Fibroblast of mammary gland (primary cell): ENCODE measurements at regions not wholly inside any gene's neighbourhood (a gene's known extent, or its start where the extent isn't known, plus 50 kb on each side); places are given as distances from the start of the nearest gene placed in this dataset.

ENCODE experiments used
- DNase-seq: peaks from one replicate; pipeline ENCODE4 v3.0.0-alpha.2; 2010; ENCODE audit warnings: low read depth
- H3K4me3 ChIP-seq: 2 replicates; pipeline ENCODE4 v1.5.1; 2011; ENCODE audit warnings: low read depth, mild to moderate bottlenecking, low read length, moderate library complexity; ENCODE audit not compliant: control insufficient read depth
- TF ChIP-seq, protein P1 (sequence below): conservative IDR thresholded peaks from 2 replicates; pipeline ENCODE4 v1.5.1; 2011; ENCODE audit warnings: low read depth, low read length, inconsistent platforms; ENCODE audit not compliant: control insufficient read depth, insufficient read depth

DNA sequence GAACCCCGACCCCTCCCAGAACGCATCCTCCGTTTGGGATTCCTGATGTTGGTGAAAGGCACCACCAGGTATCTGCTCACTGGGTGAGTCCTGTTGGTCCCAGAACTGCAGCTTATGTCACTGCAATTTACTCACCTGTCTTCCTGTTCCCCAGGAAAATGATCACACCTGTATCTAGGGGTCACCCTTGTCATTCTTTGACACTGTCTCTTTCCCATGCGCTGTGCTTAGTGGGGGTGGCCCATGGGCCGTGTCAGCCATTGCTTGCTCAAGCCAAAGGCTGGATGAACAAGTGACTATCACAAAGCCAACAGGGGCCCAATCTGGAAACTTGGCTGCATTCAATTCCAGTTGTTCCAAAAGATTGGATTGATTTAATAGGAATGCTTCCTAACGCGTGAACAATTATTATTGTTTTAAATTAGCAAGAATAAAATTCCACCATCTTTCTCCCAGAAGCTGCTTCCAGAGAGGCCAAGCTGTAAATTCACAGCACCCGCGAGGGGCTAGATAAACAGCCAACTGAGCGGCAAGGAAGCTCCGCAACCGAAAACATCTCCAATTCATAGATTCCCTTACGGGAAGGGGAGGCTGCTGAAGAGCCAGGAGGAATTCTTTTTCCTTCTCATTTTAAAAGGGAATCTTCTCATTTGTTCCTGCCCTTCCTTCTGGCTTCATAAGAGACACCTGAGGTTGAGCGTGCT lies 134.8 kb upstream of the ZMIZ1 start:
- no peak overlapping the region for H3K4me3 ChIP-seq
- DNase-seq = no peak
- TF ChIP-seq, protein P1, sequence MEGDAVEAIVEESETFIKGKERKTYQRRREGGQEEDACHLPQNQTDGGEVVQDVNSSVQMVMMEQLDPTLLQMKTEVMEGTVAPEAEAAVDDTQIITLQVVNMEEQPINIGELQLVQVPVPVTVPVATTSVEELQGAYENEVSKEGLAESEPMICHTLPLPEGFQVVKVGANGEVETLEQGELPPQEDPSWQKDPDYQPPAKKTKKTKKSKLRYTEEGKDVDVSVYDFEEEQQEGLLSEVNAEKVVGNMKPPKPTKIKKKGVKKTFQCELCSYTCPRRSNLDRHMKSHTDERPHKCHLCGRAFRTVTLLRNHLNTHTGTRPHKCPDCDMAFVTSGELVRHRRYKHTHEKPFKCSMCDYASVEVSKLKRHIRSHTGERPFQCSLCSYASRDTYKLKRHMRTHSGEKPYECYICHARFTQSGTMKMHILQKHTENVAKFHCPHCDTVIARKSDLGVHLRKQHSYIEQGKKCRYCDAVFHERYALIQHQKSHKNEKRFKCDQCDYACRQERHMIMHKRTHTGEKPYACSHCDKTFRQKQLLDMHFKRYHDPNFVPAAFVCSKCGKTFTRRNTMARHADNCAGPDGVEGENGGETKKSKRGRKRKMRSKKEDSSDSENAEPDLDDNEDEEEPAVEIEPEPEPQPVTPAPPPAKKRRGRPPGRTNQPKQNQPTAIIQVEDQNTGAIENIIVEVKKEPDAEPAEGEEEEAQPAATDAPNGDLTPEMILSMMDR = no peak

DNA sequence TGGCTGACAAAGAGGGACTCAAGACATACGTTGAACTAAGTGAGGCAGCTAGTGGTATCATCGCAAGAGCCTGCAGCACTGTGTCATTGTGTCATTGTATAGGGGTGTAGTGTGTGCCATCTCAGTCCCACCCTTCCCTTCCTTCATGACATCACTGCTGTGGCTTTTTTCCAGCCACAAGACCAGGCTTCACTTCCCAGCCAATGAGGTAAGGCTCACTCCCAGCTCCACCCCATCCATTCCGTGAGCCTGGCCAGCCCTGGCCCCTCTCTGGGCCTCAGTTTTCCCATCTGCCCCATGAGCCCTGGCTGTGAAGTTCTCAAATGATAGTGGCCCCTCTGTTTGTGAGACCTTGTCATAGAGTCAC lies 134.3 kb upstream of the ZMIZ1 start:
- TF ChIP-seq, protein P1 = no peak
- H3K4me3 ChIP-seq = no peak overlapping the region
- DNase-seq = peak; percentile 29

DNA sequence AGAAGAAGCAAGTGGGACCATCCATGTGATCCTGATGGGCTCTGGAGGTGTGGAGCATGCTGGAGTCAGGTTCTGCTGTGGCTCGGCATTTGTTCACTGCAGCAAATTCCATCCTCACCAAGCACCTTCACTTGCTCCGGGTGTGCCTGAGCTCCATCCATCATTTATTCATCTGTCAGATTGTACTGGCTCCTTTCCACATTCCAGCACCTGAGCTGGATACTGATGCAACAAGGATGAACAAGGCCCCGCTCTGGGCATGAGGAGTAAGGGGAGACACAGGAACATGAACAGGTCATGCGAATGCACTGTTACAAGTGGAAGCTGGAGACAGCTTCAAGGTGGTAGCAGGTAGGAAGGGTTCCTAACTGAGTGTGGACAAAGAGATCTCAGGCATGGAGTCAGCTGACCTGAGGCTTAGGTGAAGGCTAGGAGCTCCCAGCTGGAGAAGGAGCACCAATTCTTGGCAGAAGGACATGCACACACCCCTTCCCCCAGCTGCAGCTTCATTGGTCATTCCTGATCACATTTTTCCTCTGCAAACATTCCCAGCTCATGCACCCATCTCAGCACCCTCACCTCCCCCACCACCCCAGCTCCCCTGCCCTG lies 133.7 kb upstream of the ZMIZ1 start:
- DNase-seq = no peak
- no peak overlapping the region for H3K4me3 ChIP-seq
- TF ChIP-seq, protein P1 = no peak

DNA sequence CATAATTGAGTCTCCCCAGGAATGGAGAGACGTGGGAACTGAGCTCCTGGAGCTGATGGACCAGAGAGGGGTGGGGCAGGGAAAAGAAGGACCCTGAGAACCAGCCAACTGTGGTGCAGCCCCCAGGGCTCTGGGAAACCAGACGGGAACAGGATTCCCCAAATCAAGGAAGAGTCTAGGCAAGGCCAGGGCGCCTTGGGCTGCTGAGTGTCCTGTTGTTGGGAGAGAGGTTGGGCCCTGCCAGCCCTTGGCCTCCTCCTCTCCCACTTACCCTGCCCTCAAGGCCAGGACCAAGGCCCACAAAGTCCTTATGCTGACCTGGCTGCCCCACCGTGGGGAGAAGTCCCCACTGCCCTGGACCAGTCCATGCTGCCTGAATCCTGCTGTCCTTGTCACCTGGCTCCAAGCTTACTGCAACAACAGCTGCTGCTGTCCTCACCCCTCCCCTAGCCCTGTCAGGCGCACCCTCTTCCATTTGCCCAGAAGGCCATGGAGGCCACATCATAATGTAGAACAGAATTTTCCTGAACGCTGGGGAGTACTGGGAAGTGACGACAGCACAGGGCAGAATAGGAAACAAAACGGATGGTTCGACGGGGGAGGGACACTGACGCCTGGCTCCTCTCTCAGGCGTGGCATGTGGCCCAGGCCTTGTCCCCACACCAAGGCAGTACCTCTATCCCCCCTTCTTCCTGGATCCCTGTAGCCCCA lies 132.9 kb upstream of the ZMIZ1 start:
- TF ChIP-seq, protein P1 = no peak
- no peak for DNase-seq
- no peak overlapping the region for H3K4me3 ChIP-seq

DNA sequence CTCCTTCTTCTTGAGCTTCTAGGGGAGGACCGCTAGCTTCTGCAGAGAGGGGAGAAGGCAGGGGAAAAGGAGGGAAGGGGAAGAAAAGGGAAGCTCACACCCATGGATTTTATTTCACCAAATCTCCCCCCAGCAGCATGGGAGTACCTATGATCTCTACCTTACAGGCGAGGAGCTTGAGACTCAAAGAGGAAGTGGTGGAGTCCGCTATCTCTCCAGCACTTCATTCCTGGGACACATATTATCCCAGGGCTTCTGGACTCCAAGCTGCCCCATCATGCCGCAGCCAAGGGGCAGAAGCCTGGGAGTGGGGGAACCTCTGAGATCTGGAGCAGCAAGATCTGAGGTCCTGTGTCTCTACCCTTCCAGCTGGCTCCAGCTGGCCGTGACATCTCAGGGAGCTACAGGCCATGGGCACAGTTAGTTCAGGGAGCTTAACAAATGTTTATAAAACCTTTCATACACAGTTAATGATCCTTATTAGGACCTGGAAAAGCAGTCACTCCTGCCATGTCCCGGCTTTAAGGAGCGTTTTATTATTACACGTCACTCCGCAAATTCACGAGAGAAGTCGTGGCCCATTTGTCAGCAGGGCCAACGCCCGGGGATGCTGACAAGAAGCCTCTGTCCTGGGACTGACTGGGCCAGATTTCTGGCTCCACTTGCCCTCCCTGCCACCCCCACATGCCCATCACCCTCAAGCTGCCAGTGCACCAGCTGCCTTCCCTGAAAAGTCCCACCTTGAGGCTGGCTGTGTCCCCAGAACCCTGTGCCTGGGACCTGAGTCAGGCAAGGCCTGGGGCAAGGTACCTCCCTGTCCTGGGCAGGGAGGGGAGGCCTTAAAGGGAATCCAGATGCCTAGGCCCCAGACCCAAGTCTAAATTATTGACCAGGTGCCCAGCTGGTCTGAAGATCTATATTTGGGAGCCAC lies 132.1 kb upstream of the ZMIZ1 start:
- DNase-seq = no peak
- H3K4me3 ChIP-seq = no peak overlapping the region
- TF ChIP-seq, protein P1 = no peak

DNA sequence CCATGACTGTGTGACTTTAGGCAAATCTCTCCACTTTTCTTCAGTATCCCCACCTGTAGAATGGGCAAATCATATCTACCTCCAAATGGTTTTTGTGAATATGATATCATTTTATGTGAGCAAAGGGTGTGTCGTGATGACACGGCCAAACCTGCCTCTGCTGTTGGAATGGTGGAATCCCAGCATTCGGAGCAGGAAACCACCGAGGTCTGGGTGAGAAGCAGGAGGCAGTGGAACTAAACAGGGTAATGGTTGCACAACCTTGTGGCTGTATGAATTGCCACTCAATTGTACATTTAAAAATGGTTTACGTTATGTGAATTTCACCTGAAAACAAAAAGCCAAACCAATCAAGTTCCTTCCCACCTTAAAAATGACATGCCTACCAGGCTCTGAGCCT lies 131.4 kb upstream of the ZMIZ1 start:
- no peak overlapping the region for H3K4me3 ChIP-seq

More for the DNA sequence above, 131.4 kb upstream of the ZMIZ1 start:
- DNase-seq = no peak
- TF ChIP-seq, protein P1 = no peak
